TTC549 (cell line): ENCODE measurements at regions not wholly inside any gene's neighbourhood (a gene's known extent, or its start where the extent isn't known, plus 50 kb on each side); places are given as distances from the start of the nearest gene placed in this dataset.
A peak's percentile ranks its signal among the peaks of the same experiment; 100 is the strongest.
"Not testable (repeated sequence)": the region's sequence is repeated elsewhere in the genome, so short reads cannot be mapped to it uniquely, and the experiment has no call there.

Experiments
- FAIRE-seq: peaks from 2 replicates; lab custom pipeline; 2012; peaks lifted over from hg19 to GRCh38; lab: Jason Lieb, UNC

GRCh38 chr4:127410644-127411043 is 222.1 kb upstream of the INTU start:
- no peak for FAIRE-seq

- FAIRE-seq = no peak
Measured at GRCh38 chr4:127414951-127415606, 217.7 kb upstream of the INTU start.

GRCh38 chr4:127416115-127416514 is 216.6 kb upstream of the INTU start:
- FAIRE-seq = no peak

- no peak for FAIRE-seq
Measured at GRCh38 chr4:127417885-127418535, 214.7 kb upstream of the INTU start.

- no peak for FAIRE-seq
Measured at GRCh38 chr4:127419431-127419830, 213.3 kb upstream of the INTU start.

GRCh38 chr4:127421437-127421836 is 211.3 kb upstream of the INTU start:
- no peak for FAIRE-seq

- FAIRE-seq = no peak
Measured at GRCh38 chr4:127425202-127425845, 207.4 kb upstream of the INTU start.

GRCh38 chr4:127425851-127426250 is 206.9 kb upstream of the INTU start:
- FAIRE-seq = no peak

- FAIRE-seq = no peak
Measured at GRCh38 chr4:127441571-127441970, 191.2 kb upstream of the INTU start.

GRCh38 chr4:127445471-127445870 is 187.3 kb upstream of the INTU start:
- no peak for FAIRE-seq

GRCh38 chr4:127446427-127446885 is 186.3 kb upstream of the INTU start:
- no peak for FAIRE-seq

GRCh38 chr4:127448986-127449385 is 183.8 kb upstream of the INTU start:
- FAIRE-seq = no peak

GRCh38 chr4:127449449-127449848 is 183.3 kb upstream of the INTU start:
- FAIRE-seq = no peak

GRCh38 chr4:127450276-127450675 is 182.5 kb upstream of the INTU start:
- no peak for FAIRE-seq

- FAIRE-seq = no peak
Measured at GRCh38 chr4:127463883-127464282, 168.9 kb upstream of the INTU start.

- FAIRE-seq = no peak
Measured at GRCh38 chr4:127469542-127469941, 163.2 kb upstream of the INTU start.

GRCh38 chr4:127469959-127470809 is 162.6 kb upstream of the INTU start:
- FAIRE-seq = no peak

- FAIRE-seq = not testable (repeated sequence)
Measured at GRCh38 chr4:127478271-127478670, 154.5 kb upstream of the INTU start.

- FAIRE-seq = peak; percentile 67
Measured at GRCh38 chr4:127479031-127479622, 153.6 kb upstream of the INTU start.

- no peak for FAIRE-seq
Measured at GRCh38 chr4:127482049-127482448, 150.7 kb upstream of the INTU start.

- FAIRE-seq = no peak
Measured at GRCh38 chr4:127484117-127484516, 148.6 kb upstream of the INTU start.

- no peak for FAIRE-seq
Measured at GRCh38 chr4:127486248-127486647, 146.5 kb upstream of the INTU start.
